ENCODE measurements at regions not wholly inside any gene's neighbourhood (a gene's known extent, or its start where the extent isn't known, plus 50 kb on each side); places are given as distances from the start of the nearest gene placed in this dataset.

DNA sequence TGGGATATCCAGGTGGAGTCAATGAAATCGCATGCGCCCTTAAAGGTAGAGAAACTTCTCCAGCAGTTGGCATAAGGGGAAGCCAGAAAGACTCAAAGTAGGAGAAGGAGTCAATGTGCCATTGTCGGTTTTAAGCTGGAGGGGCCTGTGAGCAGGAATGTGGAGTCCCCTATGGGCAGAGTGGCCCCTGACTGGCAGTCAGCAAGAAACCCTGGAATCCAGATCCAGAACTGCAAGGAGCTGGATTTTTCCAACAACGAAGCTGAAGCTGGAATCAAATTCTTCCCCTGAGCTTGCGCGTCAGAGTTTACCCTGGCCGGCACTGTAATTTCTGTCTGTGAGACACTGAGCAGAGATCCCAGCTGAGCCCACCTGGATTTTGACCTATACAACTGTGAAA lies 315.0 kb downstream of the DHX35 start:
- DNase-seq, result no peak

DNA sequence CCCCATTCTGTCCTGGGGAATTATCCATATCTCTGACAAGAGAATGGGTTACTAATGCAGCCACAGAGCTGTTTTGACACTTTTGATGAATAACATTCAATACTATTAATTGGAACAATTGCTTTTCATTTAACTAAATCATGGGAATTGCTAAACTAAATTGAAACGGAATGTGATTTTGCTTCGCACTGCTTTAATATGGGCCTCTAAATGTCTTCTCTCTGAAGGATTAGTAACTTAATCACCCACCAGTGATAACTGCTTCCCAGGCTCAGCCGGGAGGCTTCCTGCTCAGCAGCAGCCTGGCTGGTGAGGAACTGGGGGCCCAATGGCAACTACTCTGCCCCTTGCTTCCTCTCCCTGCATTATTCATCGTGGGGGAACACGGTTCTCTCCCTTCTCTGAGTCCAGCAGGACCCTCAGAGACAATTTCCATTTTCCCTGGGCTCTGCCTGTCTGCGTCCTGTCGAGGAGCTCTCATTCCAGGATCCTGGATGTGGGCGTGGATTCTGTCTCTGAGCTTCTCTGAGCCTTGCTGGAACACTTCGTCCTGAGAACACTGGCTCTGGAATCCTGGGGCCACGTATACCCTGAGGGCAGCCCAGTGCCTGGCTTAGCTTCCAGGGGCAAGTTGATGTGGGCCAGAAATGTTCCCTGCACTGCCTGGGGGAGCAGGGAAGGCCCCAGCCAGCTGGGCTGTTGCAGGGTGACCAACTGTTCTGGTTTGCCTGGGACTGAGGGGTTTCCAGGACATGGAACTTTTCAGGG lies 308.9 kb downstream of the DHX35 start:
- DNase-seq, result no peak

DNA sequence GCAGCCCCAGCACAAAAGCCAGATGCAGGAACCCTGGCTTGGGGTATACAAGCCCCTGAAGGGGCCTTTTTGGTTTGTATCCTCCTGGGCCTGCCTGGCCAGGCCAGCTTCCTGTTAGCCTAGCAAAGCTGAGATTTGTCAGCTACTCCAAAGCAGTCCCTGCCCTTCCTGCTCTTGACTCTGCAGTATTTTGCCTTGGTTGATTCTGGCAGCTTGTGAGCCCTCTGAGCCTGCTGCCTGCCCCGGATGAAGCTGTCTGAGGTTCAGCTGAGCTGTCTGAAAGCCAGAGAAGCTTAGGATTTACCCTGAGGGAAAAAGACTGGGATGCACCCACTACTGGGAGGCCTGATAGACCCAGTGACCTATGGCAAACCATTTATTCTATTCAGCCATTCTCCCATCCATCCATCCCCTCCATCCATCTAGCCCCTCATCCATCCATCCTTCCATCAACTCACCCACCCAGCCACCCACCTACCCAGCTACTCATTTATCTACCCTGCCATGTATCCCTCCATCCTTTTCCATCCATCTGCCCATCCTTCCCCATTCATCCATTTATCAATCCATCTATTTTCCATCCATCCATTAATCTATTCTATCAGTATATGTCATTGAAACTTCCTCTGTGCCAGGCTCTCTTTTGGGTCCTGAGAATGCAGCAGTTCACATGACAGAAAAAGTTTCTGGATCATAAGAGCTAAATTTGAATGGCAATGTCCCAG lies 307.5 kb downstream of the DHX35 start:
- DNase-seq, result no peak

DNA sequence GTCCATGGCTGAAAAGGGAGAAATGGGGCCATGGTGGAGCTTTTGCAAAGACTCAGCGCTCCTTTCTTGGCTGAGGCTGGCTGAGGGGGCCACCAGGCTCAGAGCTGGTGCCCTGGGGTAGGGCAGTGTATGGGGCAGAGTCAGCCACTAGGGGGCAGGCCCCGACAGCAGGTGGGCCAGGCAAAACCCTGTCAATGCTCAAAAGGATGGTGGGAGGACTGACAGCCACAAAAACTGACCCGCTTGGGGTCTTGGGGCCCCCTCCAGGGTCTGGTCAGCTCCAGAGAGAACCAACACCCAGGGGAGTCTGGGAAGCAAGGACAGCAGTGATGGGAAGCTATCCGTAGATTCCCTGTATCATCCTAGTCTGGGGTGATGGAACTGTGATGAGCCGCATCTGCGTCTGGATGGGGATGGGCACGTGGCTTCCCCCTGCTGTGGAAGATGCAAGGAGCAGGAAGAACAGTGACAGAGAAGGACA lies 306.9 kb downstream of the DHX35 start:
- peak; percentile 38 for DNase-seq

DNA sequence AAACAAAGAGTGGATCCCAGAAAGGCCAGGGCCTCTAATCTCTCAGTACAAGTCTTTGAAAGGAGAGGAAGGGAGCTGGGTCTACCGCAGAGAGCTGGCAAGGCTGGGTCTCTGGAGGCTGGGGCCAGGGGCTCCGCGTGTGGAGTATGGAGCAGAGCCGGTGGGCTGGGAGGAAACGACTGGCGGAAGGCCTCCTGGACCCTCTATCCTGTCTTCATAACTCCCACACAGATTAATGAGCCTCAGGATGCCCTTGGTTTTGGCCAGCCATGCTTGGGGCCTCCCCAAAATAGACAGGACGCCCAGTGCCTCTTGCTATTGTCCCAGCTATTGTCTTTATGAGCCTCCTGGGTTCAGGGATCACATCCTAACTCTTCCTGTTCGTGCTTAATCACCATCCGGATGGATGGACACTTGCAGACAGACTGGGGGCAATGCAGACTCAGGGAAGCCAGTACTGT lies 306.4 kb downstream of the DHX35 start:
- DNase-seq, result no peak

DNA sequence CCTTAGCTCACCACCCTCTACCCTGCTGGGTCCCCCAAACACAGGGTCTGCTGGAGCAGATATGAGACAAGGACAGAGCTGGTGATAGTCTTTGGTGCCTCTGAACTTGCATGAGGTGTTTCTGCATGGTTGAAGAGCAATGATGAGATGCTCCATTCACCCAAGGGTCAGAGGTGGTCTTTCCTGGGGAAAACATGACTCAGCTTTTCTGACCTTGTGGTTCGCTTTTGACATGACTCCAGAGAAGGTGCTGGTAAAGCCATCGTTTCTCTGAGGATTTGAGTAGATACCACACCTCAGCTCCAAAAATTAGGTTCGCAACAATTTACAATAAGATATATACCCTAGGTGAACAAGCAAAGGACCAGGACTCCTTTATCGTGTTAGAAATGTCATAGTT lies 304.8 kb downstream of the DHX35 start:
- DNase-seq, result no peak

DNA sequence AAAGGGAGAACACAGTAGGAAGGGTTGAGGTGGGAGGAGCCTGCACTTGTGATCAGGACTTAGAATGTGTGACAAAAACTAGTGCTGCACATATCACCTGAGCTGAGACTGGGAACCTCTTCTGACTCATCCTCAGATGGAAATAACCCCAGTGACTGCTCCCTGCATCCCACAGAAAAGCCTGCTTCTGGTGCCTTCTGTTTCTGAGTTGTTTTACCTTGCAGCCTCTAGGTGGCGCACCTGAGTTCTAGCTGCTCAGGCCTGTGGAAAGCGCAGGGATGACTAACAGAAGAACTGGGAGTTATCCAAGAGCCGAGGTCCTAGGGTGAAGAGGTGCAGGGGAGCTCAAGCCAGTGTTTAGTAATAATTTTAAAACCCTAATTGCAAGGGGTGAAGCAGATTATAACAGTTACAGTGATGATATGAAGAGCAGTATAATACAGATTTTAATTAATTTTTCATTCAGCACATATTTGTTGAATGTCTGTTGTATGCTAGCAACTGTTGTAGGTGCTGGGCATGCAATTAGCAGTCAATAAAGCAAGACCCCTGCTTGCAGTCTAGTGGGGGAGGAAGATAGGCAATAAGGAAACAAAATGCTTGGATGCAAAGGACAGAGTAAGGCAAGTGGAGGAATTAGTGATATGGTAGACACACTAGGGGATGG lies 302.5 kb downstream of the DHX35 start:
- peak; percentile 42 for DNase-seq

DNA sequence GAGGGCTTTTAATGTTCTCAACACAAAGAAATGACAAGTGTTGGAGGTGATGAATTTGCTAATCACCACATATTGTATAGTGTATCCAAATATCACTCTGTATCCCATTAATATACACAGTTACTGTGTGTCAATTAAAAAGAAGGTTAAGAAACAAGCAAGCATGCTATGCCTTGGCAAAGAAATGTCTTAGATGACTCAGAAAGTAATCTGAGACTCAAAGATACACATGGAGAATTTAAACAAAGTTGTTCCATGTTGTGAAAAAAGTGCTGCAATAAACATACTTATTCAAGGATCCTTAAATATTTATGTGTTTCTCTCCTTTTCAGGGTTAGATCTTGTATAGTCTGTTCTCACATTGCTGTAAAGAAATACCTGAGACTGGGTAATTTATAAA lies 300.9 kb downstream of the DHX35 start:
- DNase-seq, result no peak

DNA sequence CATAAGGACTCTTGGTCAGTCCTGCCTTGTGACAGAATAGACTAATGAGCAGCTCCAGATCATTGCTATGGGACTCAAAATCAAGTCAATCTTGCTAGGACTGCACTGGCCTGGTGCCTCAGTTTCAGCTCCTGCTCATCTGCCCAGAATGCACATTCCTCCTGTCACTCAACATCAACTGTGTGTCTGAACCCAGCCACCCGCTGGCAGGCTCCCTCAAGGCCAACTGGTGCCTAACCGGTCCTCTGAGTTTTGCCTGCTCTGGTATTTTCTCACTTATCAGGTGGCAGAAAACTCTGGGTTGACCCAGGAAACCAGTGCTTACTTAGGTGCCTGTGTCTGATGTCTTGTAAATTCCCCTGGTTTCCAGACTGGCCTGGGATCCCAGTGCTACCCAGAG lies 297.7 kb downstream of the DHX35 start:
- DNase-seq, result no peak

DNA sequence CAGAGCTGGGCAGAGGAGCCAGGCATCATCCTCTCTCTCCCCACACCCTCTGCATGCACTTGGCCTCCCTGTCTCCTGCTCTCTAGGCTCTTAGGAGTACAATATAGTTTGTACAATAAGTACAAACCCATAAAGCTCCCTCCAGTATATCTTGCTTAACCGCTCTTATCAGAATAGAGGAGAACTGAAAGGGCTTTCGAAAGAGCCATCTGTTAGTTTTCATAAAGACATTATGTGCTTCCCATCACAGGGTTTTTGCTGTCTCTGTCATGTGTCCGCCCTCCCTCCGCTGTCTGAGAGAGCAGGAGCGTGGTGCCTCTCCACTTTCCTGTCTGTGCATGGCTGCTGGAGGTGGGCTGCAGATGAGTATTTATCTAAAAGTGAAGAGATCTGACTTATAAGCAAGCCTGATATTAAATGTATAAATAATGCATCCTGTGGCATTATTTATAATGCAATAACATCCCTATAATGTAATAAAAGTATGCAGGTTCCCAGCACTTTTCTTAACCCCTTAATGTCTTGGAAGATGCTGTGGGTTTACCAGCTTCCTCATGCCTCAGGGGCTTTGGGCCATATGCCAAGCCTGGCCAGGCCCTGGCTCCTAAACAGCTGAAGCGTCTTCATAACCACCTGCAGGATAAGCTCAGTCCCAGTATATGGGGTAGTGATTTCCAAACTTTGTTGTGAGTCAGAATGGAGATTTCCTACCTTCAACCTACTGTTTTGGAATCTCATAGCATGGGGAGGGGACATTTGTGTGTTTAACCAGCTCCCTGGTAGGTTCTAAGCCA lies 297.1 kb downstream of the DHX35 start:
- DNase-seq, result no peak

DNA sequence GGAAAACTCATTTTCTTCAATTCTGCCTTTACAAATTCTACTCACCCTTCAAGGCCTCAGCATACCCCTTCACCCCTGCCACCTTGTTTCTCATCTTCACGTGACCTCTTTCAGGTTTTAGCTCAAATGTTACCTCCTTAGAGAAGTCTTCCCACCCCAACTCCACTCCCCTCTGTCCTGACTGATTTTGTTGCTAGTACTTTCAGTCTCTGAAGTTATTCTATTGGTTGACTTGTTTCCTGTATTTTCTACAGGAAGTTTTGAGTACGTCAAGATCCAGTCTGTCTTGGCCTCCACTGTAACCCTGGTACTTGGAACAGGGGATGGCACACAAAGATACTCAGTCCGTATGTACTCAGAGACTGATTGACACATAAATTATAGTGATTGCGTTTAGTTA lies 296.1 kb downstream of the DHX35 start:
- DNase-seq, result no peak

DNA sequence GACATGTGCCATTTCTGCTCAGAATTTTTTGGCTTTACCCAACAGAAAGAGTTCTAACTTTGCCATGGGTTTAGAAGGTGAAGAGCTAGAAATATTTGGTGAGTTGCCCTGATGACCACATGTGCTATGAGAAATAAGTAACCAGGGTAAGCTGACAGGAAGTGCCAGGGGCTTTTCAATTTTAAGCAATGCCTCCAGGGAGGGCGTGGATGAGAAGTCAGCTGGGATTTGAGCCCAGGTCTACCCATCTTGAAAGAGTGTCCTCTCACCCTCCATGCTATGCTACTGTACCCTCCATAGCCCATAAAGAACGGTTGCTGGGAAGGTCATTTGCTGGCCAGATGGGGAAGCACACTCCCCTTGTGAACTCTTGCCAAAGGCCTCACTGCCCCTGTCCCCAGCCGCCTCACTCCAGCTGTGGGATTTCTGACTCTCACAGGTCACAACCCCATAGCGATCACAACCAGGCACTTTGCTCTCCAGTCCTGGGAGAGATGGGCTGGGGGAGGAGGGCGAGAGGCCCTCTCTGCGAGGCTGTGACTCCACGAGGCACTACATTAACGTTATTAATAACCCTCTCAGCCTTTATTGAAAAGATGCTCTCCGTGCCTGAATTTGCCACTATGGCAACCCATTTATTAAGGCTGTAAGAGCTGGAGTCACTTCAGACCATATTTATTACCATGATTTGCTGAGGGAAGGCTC lies 291.1 kb downstream of the DHX35 start:
- no peak for DNase-seq

DNA sequence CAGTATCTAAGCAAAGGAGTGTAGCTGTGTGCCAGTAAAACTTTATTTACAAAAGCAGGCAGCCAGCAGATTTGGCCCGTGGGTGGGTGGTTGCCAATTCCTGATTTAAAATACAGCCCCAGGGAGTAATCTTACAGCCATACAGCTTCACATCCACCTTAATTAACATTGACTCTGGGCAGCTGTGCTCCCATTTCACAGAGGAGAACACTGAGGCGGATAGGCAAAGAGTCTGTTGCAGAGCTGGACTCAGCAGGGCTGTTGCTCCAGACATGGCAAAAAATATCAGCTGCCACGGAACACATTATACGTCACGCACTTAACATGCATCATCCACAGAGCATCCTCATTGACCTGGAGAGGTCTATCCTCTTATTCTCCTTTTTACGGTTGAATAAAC lies 289.9 kb downstream of the DHX35 start:
- no peak for DNase-seq

DNA sequence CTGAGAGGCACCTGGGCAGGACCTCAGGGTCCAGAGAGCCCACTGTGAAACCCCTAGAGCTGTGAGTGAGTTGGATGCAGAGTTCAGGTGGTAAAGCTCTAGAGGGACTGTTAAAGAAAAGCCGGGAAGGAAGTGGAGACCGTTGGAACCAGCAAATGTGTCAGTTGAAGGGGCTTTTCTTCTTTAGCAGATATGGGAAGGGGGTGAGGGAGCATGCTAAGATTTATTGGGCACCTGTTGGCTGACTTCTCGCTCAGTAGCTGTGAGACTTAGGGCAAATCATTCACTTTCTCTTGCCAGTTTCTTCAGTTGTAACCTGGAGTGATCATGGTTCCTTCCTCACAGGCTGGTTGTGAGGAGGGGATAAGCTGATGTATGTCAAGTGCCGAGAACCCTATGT lies 287.7 kb downstream of the DHX35 start:
- DNase-seq, result no peak

DNA sequence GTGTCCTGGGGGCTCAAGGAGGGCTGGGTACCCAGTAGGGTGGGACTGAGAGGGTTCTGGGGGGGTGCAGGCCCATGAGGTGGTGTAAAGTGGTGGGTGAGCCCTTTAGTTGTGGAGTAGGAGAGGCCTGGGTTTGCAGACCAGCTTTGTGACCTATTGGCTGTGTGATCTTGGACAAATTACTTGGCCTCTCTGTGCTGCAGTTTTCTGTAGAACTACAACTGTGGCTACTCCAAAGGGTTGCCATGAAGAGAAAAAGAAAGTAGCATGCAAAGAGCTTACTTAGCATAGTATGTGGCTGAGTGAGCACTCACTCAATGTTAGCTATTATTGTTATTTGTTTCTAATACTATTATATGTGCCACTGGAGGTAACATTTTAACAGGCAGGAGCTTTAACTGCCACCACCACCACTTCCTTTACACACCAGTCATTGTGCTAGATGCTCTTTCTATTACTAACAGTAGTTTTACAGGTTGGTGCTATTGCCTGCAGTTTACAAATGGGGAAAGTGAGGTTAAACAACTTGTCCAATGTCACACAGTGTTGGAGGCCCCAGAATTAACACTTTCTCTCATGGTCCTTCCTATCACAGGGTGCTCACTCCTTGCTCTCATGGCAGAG lies 286.8 kb downstream of the DHX35 start:
- no peak for DNase-seq

DNA sequence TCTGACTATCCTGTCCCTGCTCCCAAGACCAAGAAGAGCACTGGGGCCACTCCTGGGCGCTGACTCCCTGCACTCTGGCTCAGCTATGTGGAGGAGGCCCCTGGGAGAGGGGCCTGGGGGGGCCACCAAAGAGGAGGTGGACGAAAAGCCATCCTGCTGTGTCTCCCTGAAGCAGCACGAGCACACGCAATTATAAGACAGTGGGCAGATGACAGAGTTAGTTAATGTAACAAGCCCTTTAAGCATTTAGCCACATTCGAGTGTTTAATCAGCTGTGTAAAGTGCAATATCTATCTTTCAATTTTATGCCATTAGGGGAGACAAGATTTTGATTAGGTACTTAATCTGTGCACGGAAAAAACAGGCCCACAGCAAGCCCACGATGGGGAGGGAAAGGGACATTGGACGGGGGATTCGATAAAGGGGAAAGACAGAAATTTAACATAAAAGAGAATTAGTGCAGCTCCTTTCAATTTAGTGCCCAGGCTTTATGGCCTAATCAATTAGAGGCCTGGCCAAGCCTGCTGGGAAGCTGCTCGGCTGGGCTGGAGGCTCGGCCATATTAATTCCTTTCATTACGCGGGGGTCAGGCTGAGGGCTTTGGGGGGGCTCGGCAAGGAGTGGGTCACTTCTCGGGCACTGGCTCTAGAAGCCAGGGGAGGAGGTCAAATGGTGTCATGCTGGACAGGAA lies 286.2 kb downstream of the DHX35 start:
- no peak for DNase-seq

DNA sequence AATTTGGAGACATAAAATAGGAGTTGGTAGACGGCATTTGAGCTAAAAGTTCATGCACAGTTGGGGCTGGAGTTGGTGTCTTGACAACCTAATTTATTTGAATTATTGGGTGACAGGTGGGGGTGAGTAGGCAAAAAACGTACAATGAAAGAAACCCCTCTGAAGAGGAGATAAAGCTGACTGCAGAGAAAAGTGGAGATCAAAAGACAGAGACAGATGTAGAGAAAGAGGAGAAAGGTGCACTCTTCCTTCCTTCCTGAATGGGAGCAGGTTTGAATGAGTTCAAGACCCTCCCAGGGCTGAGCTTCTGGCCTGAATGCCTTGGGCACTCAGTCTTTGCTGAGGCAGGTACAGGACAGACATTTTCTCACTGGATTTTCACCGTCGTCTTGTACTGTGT lies 284.3 kb downstream of the DHX35 start:
- no peak for DNase-seq

DNA sequence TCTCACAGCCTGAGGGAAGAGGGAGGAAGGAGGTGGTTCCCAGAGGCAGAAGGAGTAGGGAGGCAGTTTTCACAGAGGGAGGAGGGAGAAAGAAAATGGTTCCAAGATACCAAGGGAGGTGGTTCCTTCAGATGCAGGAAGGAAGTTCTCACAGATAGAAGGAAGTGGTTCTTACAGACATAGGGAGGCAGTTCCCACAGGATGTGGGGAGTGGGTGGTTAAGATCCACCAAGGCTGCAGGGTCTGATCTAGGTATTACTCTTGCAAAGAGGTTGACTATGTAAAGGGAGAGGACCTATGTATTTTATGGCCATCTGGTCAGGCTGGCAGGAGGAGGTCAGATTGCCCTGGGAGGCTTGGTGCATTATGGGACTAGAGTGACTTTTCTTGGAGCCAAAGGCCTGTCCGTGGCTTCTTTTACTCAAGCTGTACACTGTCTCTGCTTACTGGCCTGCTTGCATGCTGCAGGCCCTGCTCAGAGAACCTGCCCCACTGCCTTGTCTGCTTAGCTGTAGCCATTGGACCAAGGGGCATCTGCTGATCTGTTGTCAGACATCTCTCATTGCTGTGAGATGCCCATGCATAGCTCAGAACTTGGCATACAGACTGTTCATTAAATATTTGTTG lies 283.7 kb downstream of the DHX35 start:
- no peak for DNase-seq

DNA sequence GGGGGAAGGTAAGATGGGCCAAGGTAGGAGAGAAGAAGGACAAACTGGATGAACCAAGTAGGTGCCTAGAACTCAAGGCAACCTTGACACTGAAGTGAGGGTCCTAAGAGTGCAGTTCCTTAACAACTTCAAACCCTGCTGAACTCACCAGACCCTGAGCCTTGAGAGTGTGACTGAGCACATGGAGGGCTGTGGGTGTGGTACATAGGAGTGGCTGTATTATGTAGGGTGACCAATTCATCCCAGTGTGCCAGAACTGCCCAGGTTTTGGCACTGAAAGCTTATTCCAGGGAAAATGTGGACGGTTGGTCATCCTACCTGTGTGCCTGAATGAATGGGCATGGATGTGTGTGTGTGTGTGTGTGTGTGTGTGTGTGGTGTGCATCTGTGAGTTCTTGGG lies 281.8 kb downstream of the DHX35 start:
- no peak for DNase-seq

DNA sequence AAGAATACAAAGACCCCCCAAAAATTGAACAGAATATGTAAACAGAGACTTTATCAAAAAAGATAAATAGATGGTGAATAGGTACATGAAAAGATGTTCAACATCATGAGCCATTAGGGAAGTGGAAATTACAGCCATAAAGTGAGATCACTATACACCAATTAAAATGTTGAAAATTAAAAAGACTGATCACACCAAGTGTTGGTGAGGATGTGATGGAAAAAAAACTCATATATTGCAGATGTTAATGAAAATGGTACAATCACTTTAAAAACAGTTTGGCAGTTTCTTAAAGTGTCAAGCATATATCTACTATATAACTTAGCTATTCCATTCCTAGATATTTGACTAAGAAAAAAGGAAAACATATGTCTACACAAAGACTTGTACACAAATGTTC lies 280.5 kb downstream of the DHX35 start:
- no peak for DNase-seq
